Muscle layer of duodenum (tissue), 2 donors: ENCODE measurements at regions not wholly inside any gene's neighbourhood (a gene's known extent, or its start where the extent isn't known, plus 50 kb on each side); places are given as distances from the start of the nearest gene placed in this dataset.

ENCODE experiments used
- H3K27ac ChIP-seq: one replicate; pipeline ENCODE4 v1.7.0; 2013; ENCODE audit warnings: mild to moderate bottlenecking, low read length
- H3K27me3 ChIP-seq: one replicate; pipeline ENCODE4 v1.7.0; 2013; ENCODE audit warnings: low read depth, mild to moderate bottlenecking, control low read depth, low read length
- H3K36me3 ChIP-seq, 2 donors: one replicate each; pipeline ENCODE4 v1.7.0; 2013; ENCODE audit warnings: low read length in 2 of 2, control low read depth in 1 of 2, mild to moderate bottlenecking in 1 of 2; ENCODE audit not compliant: insufficient read depth in 2 of 2, control insufficient read depth in 1 of 2
- H3K4me1 ChIP-seq, 2 donors: one replicate each; pipeline ENCODE4 v1.7.0; 2013; ENCODE audit warnings: low read length in 2 of 2, mild to moderate bottlenecking in 2 of 2, control low read depth in 1 of 2, moderate library complexity in 1 of 2; ENCODE audit not compliant: insufficient read depth in 2 of 2, control insufficient read depth in 1 of 2
- H3K4me3 ChIP-seq, 2 donors: one replicate each; pipeline ENCODE4 v1.7.0; 2013; ENCODE audit warnings: low read length in 2 of 2, low read depth in 1 of 2, mild to moderate bottlenecking in 1 of 2
- H3K9me3 ChIP-seq, 2 donors: one replicate each; pipeline ENCODE4 v1.7.0; 2013; ENCODE audit warnings: low read length in 2 of 2, control low read depth in 1 of 2, mild to moderate bottlenecking in 1 of 2; ENCODE audit not compliant: control insufficient read depth in 1 of 2
- donor health status: healthy.

DNA sequence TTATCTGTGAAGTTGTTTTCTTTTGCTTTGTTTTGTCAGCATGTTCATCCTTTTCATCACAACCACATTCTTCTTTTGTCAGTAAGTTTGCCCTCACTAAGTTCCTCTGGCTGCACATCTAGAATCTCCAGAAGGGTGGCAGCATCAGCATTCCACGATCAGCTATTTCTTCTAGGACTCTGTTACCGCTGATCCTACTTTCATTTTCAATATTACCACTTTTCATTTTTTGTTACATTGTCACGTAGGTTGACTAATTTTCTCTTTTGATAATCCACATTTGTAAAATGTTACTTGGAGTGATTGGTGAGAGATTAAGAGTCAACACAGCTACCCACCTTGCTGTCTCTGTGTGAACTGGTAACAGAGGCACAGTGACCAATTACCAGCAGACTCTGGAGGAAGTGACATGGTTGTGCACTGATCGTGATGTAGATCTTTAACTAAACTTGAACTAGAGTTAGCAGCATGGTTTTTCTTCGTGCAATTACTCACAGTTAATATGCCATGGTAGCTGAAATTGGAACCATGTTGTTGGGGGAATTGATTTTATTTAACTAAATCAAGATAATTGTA, 307.9 kb upstream of the SLC35B3 start:
- Histone ChIP-seq H3K9me3 (peaks cover 0 to 3% of the 10 kb centered on the region in 2 donors), H3K4me3 (peak overlapping the region; percentile 10 to 38), H3K36me3 (no peaks in the 10 kb centered on the region), H3K4me1 (no peaks in the 10 kb centered on the region), H3K27me3 (no peaks in the 10 kb centered on the region), H3K27ac (no peak overlapping the region)

DNA sequence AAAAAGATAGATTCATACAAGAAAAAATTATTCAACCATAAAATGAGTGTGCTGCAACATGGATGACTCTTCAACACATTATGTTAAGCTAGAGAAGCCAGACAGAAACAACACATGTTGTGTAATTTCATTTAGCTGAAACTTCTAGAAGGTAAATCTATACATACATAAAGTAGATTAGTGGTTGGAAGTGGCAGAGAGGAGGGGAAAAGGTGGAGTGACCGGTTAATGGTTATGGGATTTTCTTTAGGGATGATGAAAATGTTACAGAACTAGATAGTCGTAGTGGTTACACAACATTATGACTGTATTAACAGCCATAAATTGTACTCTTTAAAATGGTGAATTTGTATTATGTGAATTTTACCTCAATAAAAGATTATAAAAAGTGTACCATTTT, 304.1 kb upstream of the SLC35B3 start:
- Histone ChIP-seq H3K27ac (no peak overlapping the region), H3K4me3 (no peak overlapping the region), H3K9me3 (peaks cover 0 to 3% of the 10 kb centered on the region in 2 donors), H3K27me3 (no peaks in the 10 kb centered on the region), H3K4me1 (no peaks in the 10 kb centered on the region), H3K36me3 (no peaks in the 10 kb centered on the region)

DNA sequence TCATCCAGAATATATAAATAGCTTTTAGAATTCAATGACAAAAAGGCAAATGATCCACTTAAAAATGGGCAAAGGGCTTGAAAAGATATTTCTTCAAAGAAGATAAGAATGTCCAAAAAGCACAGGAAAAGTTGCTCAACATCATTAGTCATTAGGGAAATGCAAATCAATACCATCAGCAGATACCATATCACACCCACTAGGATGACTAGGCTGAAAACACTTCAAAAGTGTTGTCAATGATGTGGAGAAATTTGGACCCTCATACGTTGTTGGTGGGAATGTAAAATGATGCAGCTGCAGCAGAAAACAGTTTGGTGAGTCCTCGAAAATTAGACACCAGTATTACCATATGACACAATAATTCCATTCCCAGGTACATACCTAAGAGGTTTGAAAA, 303.6 kb upstream of the SLC35B3 start:
- H3K4me1 ChIP-seq = no peaks in the 10 kb centered on the region
- H3K9me3 ChIP-seq = peaks cover 0 to 3% of the 10 kb centered on the region in 2 donors
- no peaks in the 10 kb centered on the region for H3K36me3 ChIP-seq
- no peak overlapping the region for H3K4me3 ChIP-seq
- H3K27ac ChIP-seq = no peak overlapping the region
- H3K27me3 ChIP-seq = no peaks in the 10 kb centered on the region

- H3K4me3 ChIP-seq = no peak overlapping the region
- H3K36me3 ChIP-seq = no peaks in the 10 kb centered on the region
- no peaks in the 10 kb centered on the region for H3K4me1 ChIP-seq
- H3K27ac ChIP-seq = no peak overlapping the region
- peaks cover 0 to 1% of the 10 kb centered on the region in 2 donors for H3K9me3 ChIP-seq
- no peaks in the 10 kb centered on the region for H3K27me3 ChIP-seq
Observed at GRCh38 chr6:8736156-8736895, 301.0 kb upstream of the SLC35B3 start.

DNA sequence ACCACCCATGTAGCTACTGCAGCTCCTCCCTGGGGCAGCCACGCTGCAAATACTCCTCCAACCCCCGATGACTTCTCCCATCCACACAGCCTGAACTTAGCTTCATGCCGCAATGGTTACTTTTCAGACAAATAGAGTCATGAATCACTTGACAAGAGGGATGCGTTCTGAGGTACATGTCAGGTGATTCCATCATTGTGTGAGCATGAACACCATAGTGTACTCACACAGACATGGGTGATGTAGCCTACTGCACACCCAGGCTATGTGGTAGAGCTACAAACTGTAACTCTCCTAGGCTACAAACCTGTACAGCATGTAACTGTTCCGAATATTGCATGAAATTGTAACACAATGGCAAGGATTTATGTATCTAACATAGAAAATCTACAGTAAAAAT, 298.5 kb upstream of the SLC35B3 start:
- Histone ChIP-seq H3K27ac (no peak overlapping the region), H3K9me3 (no peaks in the 10 kb centered on the region), H3K4me1 (no peaks in the 10 kb centered on the region), H3K27me3 (no peaks in the 10 kb centered on the region), H3K36me3 (no peaks in the 10 kb centered on the region), H3K4me3 (no peak overlapping the region)

GRCh38 chr6:8731874-8732273, 296.5 kb upstream of the SLC35B3 start:
- H3K4me3 ChIP-seq = no peak overlapping the region
- no peaks in the 10 kb centered on the region for H3K36me3 ChIP-seq
- no peaks in the 10 kb centered on the region for H3K27me3 ChIP-seq
- no peaks in the 10 kb centered on the region for H3K4me1 ChIP-seq
- no peak overlapping the region for H3K27ac ChIP-seq
- no peaks in the 10 kb centered on the region for H3K9me3 ChIP-seq

DNA sequence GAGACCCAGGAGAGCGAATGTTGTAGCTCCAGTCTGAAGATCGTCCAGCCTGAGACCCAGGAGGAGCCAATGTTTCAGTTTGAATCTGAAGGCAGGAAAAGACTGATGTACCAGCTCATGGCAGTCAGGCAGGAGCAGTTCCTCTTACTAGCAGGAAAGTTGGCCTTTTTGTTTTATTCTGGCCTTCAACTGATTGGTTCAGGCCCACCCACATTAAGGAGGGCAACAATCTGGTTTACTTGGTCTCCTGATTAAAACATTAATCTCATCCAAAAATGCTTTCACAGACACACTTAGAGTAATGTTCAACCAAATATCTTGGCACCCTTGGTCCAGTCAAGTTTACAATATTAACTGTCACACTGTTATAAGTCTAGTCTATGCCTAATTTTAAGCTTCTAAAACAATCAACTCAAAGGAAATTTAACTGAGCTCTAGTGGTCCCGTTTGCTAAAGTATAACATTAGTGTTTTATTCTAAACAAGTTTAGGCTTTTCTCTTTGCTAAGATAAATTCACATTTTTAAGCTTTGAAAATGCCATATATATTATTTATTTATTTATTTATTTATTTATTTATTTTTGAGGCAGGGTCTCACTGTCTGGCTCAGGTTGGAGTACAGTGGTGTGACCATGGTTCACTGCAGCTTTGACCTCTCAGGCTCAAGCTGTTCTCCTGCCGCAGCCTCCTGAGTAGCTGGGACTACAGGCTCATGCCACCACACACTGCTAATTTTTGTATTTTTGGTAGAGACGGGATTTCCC, 275.5 kb upstream of the SLC35B3 start:
- no peaks in the 10 kb centered on the region for H3K27me3 ChIP-seq
- H3K36me3 ChIP-seq = no peaks in the 10 kb centered on the region
- H3K4me1 ChIP-seq = no peaks in the 10 kb centered on the region
- H3K9me3 ChIP-seq = no peaks in the 10 kb centered on the region
- no peak overlapping the region for H3K4me3 ChIP-seq
- H3K27ac ChIP-seq = no peak overlapping the region

DNA sequence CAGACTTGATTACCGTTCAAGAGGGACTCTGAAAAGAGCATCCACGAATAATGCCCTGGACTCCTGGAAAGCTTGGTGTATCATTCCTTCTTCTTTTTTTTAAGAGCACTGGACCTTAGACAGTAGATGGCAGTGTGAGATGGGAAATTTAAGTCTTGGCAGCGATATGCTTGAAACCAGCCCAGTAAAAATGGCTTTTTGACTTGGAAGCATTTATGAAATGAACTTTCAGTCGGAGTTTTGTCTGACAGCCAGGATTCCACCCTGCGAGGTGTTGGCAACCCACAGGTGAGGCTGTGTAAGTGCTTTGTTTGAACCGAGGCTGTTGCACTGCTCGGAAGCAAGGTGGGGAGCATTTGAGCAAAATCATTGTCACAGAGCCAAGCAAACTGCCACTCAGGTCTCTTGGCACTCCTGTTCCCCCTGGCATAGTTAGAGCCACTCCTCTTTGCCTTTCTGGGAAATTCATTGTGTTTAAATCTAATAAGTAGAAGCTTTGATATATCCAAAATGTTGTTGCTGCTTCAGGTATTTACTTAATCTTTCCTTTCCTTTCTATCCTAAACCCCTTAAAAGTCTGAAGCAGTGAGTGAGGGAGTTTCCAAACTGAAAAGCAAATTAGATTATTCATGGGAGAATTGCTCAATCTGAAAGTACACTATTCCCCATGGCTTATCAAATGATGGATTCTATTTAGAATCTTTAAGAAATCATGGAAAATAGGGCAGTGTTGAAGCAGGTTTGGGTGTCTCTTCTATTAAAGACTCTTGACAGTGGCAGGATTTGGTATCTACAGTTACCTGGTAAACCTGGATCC, 272.8 kb upstream of the SLC35B3 start:
- Histone ChIP-seq H3K4me1 (no peaks in the 10 kb centered on the region), H3K9me3 (no peaks in the 10 kb centered on the region), H3K36me3 (no peaks in the 10 kb centered on the region), H3K27me3 (no peaks in the 10 kb centered on the region), H3K27ac (no peak overlapping the region), H3K4me3 (peak overlapping the region in 1 of 2 donors; percentile 26)

DNA sequence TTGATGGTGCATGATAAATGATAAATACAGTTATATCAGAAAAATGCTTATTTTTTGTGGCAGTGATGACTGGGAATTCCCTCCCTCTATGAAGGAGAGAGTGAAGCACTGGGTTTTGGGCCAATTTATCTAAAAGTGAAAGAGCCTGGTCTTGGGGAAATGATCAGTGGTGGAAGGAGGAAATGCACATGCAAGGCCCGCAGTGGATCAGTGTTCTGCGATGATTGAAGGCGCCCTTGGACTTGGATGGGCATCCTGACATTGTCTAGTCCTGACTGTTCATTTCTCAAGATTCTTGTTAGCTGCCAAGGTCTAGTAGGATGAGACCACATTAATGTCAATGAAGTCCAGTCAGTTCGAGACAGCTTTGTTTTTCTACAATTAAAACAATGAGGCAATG, 272.0 kb upstream of the SLC35B3 start:
- Histone ChIP-seq H3K27ac (no peak overlapping the region), H3K9me3 (no peaks in the 10 kb centered on the region), H3K36me3 (no peaks in the 10 kb centered on the region), H3K4me1 (no peaks in the 10 kb centered on the region), H3K4me3 (no peak overlapping the region), H3K27me3 (no peaks in the 10 kb centered on the region)

DNA sequence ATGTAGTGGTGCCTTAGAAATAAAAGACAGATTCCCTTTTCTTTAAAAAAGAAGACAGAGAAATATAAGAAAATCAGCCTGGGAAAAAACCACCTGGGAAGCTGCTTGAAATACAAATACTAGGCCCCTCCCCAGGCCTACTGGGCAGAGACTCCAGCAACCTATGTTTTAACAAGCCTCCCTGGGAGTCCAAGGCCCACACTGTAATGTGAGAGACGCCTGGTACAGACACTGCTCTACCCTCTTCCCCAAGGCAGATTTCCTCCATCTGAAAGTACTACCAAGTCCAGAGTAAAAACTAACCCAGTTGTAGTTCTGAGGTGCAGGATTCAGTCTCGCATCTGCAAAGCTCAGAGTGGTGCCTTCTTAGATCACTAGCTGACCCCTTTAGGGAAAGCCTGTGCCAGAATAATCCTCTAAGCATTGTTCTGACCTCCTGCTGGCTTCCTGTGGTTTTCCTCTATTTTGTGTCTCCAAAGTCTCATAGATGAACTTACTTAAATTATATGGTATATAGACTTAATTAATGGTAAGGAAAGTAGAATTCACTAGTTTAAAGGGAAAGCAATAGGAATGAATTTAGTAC, 270.2 kb upstream of the SLC35B3 start:
- Histone ChIP-seq H3K27me3 (no peaks in the 10 kb centered on the region), H3K4me1 (no peaks in the 10 kb centered on the region), H3K4me3 (no peak overlapping the region), H3K9me3 (no peaks in the 10 kb centered on the region), H3K27ac (no peak overlapping the region), H3K36me3 (no peaks in the 10 kb centered on the region)

- Histone ChIP-seq H3K4me3 (no peak overlapping the region), H3K9me3 (no peaks in the 10 kb centered on the region), H3K27me3 (no peaks in the 10 kb centered on the region), H3K4me1 (no peaks in the 10 kb centered on the region), H3K36me3 (no peaks in the 10 kb centered on the region), H3K27ac (no peak overlapping the region)
Observed at GRCh38 chr6:8703059-8703458, 267.7 kb upstream of the SLC35B3 start.
